ENCODE measurements at regions not wholly inside any gene's neighbourhood (a gene's known extent, or its start where the extent isn't known, plus 50 kb on each side); places are given as distances from the start of the nearest gene placed in this dataset.

DNA sequence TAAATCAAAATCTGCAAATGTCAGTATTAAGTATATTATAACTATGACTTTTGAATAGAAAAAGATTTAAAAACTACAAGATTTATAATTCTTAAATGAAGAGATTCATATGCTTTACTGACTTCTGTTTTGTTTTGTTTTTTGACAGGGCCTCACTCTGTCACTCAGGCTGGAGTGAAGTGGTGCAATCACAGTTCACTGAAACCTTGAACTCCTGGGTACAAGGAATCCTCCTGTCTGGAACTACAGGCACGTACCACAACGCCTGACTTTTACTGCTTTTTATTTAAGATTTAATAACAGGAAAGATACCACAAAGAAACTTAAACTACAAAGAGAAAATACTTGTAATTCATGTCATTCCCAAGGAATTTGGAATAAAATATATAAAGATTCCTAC is 940.2 kb upstream of the CITED2 start:
- TF ChIP-seq, protein P1, sequence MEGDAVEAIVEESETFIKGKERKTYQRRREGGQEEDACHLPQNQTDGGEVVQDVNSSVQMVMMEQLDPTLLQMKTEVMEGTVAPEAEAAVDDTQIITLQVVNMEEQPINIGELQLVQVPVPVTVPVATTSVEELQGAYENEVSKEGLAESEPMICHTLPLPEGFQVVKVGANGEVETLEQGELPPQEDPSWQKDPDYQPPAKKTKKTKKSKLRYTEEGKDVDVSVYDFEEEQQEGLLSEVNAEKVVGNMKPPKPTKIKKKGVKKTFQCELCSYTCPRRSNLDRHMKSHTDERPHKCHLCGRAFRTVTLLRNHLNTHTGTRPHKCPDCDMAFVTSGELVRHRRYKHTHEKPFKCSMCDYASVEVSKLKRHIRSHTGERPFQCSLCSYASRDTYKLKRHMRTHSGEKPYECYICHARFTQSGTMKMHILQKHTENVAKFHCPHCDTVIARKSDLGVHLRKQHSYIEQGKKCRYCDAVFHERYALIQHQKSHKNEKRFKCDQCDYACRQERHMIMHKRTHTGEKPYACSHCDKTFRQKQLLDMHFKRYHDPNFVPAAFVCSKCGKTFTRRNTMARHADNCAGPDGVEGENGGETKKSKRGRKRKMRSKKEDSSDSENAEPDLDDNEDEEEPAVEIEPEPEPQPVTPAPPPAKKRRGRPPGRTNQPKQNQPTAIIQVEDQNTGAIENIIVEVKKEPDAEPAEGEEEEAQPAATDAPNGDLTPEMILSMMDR (IDR thresholded peaks at IDR 0.05), result no peak
- TF ChIP-seq POLR2AphosphoS5 (IDR thresholded peaks at IDR 0.05), result no peak
